ENCODE measurements at regions not wholly inside any gene's neighbourhood (a gene's known extent, or its start where the extent isn't known, plus 50 kb on each side); places are given as distances from the start of the nearest gene placed in this dataset.

DNA sequence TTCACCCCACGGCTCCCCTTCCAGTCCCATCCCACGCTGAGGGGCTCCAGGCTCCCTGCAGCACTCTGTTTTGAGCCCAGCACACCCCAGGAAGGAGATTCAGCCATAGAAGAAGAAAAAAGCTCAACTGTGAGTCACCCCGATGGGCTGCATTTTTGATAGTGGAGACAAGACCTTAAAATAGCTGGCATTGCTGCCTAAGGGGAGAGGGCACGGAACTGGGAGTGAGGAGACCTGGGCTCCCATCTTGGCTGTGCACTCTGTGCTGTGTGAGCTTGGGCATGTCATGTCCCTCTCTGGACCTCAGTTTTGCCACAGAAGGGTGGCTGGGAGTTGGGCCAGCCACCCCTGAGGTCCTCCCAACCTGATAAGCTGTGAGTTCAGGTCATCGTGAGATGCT lies 57.2 kb upstream of the SMAD6 start:
- H3K27ac ChIP-seq (ENCODE audit: low read depth, low read length), result no peak overlapping the region
- ChIA-PET RAD21 (ENCODE audit: low non-redundant PET in 1 of 2, low total read pairs in 2 of 2, uncharacterized antibody in 2 of 2, unreplicated experiment in 2 of 2) (no interaction called here), CTCF (interaction anchor here (1.0 kb wide), 1 partner anchor 26 kb away, joined by 3 read pairs; no protein-coding TSS in a partner anchor), POLR2A (no interaction called here)
- DNase-seq (ENCODE audit: low read depth, low spot score) (no peak), ATAC-seq (no peak)
- H2AFZ ChIP-seq (ENCODE audit: low read depth, low read length, poor library complexity, severe bottlenecking), result no peak overlapping the region
- TF ChIP-seq SRF (IDR thresholded peaks at IDR 0.05; ENCODE audit: low read depth) (no peak), SP1 (IDR thresholded peaks at IDR 0.05; ENCODE audit: low read depth) (no peak), EZH2 (IDR thresholded peaks at IDR 0.05) (no peak)
- no peaks in the 10 kb centered on the region for H3K4me1 ChIP-seq (ENCODE audit: control insufficient read depth in 1 of 2, insufficient read depth in 2 of 2, low read length in 2 of 2)
- no peak overlapping the region for H3K9ac ChIP-seq (ENCODE audit: low read length)
- H3K27me3 ChIP-seq (ENCODE audit: insufficient read depth, low read length), result no peaks in the 10 kb centered on the region
- no peaks in the 10 kb centered on the region for H3K9me3 ChIP-seq (ENCODE audit: control insufficient read depth in 1 of 2, insufficient read depth in 1 of 2, low read depth in 1 of 2, low read length in 2 of 2)
- H3K79me2 ChIP-seq (ENCODE audit: insufficient read depth, low read length), result no peaks in the 10 kb centered on the region
- H3K4me2 ChIP-seq (ENCODE audit: low read length), result no peak overlapping the region
- H3K36me3 ChIP-seq (ENCODE audit: control insufficient read depth in 1 of 2, insufficient read depth in 2 of 2, low read length in 2 of 2), result no peaks in the 10 kb centered on the region
- intact Hi-C loops (cut with micrococcal nuclease), result no loop called here
- no peak overlapping the region for H3K4me3 ChIP-seq (replicated peaks in 1 of 2; ENCODE audit: low read depth in 1 of 2, low read length in 2 of 2)
- H4K20me1 ChIP-seq (ENCODE audit: insufficient read depth), result no peaks in the 10 kb centered on the region
- no peaks in the 10 kb centered on the region for H3K9me2 ChIP-seq (ENCODE audit: insufficient read depth)
- no TSS peak for BruUV-seq (replicated peaks)

DNA sequence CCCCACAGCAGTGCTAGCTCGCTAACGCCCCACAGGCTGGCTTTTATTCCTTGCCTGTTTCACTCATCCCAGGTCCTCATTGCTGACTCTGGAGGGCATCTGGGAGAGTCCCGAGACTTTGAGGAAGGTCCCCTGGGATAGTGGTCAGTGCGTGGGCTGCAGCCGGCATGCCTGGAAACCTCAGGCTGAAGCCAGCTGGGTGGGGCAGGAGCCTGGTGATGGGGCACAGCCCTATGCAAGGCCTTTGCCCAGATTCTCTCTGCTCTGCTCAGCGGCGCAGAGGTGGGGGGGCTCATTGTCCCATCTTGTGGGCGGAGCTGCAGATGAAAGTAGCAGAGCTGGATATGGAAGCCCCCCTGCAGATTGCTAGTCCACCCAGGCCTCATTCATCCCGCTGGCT lies 55.7 kb upstream of the SMAD6 start:
- POLR2A ChIA-PET, result no interaction called here
- DNase-seq (ENCODE audit: low read depth, low spot score), result no peak
- RAD21 ChIA-PET (ENCODE audit: low non-redundant PET in 1 of 2, low total read pairs in 2 of 2, uncharacterized antibody in 2 of 2, unreplicated experiment in 2 of 2), result no interaction called here
- Histone ChIP-seq H4K20me1 (ENCODE audit: insufficient read depth) (no peaks in the 10 kb centered on the region), H3K9ac (ENCODE audit: low read length) (no peak overlapping the region), H3K4me1 (ENCODE audit: control insufficient read depth in 1 of 2, insufficient read depth in 2 of 2, low read length in 2 of 2) (peaks cover 3 to 8% of the 10 kb centered on the region in 2 experiments; a peak in 3 of 4 replicates), H3K9me2 (ENCODE audit: insufficient read depth) (no peaks in the 10 kb centered on the region), H3K79me2 (ENCODE audit: insufficient read depth, low read length) (no peaks in the 10 kb centered on the region), H3K36me3 (ENCODE audit: control insufficient read depth in 1 of 2, insufficient read depth in 2 of 2, low read length in 2 of 2) (no peaks in the 10 kb centered on the region), H2AFZ (ENCODE audit: low read depth, low read length, poor library complexity, severe bottlenecking) (no peak overlapping the region), H3K27me3 (ENCODE audit: insufficient read depth, low read length) (no peaks in the 10 kb centered on the region), H3K4me2 (ENCODE audit: low read length) (no peak overlapping the region), H3K27ac (ENCODE audit: low read depth, low read length) (no peak overlapping the region), H3K9me3 (ENCODE audit: control insufficient read depth in 1 of 2, insufficient read depth in 1 of 2, low read depth in 1 of 2, low read length in 2 of 2) (no peaks in the 10 kb centered on the region), H3K4me3 (replicated peaks in 1 of 2; ENCODE audit: low read depth in 1 of 2, low read length in 2 of 2) (no peak overlapping the region)
- intact Hi-C loops (cut with micrococcal nuclease), result no loop called here
- CTCF ChIA-PET, result interaction anchor here (1.5 kb wide), 1 partner anchor 52 kb away, joined by 4 read pairs; no protein-coding TSS in a partner anchor
- no peak for ATAC-seq
- no TSS peak for BruUV-seq (replicated peaks)
- TF ChIP-seq TCF7L2 (IDR thresholded peaks at IDR 0.05; ENCODE audit: borderline replicate concordance, extremely low read depth, insufficient read depth, insufficient read length) (no peak), SP1 (IDR thresholded peaks at IDR 0.05; ENCODE audit: low read depth) (no peak), POLR2AphosphoS5 (IDR thresholded peaks at IDR 0.05; ENCODE audit: low read depth, low read length) (no peak), SRF (IDR thresholded peaks at IDR 0.05; ENCODE audit: low read depth) (no peak), EZH2 (IDR thresholded peaks at IDR 0.05) (no peak), YY1 (IDR thresholded peaks at IDR 0.05; ENCODE audit: extremely low read depth, insufficient replicate concordance, low read depth, low read length) (no peak)
- TF ChIP-seq, protein P1, sequence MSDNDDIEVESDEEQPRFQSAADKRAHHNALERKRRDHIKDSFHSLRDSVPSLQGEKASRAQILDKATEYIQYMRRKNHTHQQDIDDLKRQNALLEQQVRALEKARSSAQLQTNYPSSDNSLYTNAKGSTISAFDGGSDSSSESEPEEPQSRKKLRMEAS (IDR thresholded peaks at IDR 0.05), result no peak
- TF ChIP-seq, protein P2, sequence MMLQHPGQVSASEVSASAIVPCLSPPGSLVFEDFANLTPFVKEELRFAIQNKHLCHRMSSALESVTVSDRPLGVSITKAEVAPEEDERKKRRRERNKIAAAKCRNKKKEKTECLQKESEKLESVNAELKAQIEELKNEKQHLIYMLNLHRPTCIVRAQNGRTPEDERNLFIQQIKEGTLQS (IDR thresholded peaks at IDR 0.05), result no peak
- TF ChIP-seq, protein P3, sequence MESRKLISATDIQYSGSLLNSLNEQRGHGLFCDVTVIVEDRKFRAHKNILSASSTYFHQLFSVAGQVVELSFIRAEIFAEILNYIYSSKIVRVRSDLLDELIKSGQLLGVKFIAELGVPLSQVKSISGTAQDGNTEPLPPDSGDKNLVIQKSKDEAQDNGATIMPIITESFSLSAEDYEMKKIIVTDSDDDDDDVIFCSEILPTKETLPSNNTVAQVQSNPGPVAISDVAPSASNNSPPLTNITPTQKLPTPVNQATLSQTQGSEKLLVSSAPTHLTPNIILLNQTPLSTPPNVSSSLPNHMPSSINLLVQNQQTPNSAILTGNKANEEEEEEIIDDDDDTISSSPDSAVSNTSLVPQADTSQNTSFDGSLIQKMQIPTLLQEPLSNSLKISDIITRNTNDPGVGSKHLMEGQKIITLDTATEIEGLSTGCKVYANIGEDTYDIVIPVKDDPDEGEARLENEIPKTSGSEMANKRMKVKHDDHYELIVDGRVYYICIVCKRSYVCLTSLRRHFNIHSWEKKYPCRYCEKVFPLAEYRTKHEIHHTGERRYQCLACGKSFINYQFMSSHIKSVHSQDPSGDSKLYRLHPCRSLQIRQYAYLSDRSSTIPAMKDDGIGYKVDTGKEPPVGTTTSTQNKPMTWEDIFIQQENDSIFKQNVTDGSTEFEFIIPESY (IDR thresholded peaks at IDR 0.05; ENCODE audit: extremely low read depth, insufficient replicate concordance, low read length), result no peak
- TF ChIP-seq, protein P4, sequence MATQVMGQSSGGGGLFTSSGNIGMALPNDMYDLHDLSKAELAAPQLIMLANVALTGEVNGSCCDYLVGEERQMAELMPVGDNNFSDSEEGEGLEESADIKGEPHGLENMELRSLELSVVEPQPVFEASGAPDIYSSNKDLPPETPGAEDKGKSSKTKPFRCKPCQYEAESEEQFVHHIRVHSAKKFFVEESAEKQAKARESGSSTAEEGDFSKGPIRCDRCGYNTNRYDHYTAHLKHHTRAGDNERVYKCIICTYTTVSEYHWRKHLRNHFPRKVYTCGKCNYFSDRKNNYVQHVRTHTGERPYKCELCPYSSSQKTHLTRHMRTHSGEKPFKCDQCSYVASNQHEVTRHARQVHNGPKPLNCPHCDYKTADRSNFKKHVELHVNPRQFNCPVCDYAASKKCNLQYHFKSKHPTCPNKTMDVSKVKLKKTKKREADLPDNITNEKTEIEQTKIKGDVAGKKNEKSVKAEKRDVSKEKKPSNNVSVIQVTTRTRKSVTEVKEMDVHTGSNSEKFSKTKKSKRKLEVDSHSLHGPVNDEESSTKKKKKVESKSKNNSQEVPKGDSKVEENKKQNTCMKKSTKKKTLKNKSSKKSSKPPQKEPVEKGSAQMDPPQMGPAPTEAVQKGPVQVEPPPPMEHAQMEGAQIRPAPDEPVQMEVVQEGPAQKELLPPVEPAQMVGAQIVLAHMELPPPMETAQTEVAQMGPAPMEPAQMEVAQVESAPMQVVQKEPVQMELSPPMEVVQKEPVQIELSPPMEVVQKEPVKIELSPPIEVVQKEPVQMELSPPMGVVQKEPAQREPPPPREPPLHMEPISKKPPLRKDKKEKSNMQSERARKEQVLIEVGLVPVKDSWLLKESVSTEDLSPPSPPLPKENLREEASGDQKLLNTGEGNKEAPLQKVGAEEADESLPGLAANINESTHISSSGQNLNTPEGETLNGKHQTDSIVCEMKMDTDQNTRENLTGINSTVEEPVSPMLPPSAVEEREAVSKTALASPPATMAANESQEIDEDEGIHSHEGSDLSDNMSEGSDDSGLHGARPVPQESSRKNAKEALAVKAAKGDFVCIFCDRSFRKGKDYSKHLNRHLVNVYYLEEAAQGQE (IDR thresholded peaks at IDR 0.05; ENCODE audit: low read depth), result no peak
- TF ChIP-seq, protein P5, sequence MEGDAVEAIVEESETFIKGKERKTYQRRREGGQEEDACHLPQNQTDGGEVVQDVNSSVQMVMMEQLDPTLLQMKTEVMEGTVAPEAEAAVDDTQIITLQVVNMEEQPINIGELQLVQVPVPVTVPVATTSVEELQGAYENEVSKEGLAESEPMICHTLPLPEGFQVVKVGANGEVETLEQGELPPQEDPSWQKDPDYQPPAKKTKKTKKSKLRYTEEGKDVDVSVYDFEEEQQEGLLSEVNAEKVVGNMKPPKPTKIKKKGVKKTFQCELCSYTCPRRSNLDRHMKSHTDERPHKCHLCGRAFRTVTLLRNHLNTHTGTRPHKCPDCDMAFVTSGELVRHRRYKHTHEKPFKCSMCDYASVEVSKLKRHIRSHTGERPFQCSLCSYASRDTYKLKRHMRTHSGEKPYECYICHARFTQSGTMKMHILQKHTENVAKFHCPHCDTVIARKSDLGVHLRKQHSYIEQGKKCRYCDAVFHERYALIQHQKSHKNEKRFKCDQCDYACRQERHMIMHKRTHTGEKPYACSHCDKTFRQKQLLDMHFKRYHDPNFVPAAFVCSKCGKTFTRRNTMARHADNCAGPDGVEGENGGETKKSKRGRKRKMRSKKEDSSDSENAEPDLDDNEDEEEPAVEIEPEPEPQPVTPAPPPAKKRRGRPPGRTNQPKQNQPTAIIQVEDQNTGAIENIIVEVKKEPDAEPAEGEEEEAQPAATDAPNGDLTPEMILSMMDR (IDR thresholded peaks at IDR 0.05 in 2 of 3, conservative IDR thresholded peaks at IDR 0.05 in 1 of 3; ENCODE audit: borderline replicate concordance in 1 of 3, insufficient read depth in 1 of 3, low read depth in 2 of 3, low read length in 2 of 3), result no peak
